ENCODE measurements at regions not wholly inside any gene's neighbourhood (a gene's known extent, or its start where the extent isn't known, plus 50 kb on each side); places are given as distances from the start of the nearest gene placed in this dataset.
"Not testable (repeated sequence)": the region's sequence is repeated elsewhere in the genome, so short reads cannot be mapped to it uniquely, and the experiment has no call there.

DNA sequence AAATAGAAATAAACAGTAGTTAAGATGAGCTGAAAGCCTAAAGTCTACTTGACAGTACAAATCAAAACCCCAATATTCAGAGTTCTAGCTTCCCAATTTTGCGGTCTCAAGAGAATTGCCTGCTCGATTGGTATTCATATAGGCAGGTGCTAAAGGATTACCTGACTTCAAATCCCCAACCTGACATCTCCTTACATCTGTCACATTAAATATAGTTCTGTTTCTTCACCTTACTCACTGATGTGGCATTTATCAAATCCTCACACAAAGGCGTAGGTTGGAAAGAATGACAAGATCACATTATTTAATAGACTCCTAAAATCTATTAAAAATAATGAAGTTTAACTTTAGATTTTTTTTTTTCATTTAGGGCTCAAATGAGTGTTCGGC lies 72.8 kb upstream of the ANKH start:
- no peak for DNase-seq (ENCODE audit: low spot score)

DNA sequence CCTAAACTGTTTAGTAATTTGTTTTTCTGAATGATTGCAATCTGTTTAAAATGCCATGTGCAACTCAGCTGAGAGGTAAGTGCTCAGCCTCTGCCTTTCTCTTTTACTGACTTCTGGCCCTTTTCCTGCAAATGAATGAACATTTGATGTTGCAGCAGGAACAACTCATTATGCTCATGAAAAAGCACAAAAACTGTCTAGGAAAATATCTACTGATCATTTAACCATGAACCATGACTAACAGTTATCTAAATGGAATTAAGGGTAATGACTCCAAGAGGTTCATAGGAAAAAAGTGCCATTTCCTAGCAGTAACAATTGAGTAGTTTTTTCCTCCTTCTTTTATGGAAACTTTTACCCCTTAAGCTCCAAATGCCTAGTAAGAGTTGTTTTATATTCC lies 70.6 kb upstream of the ANKH start:
- no peak for DNase-seq (ENCODE audit: low spot score)

DNA sequence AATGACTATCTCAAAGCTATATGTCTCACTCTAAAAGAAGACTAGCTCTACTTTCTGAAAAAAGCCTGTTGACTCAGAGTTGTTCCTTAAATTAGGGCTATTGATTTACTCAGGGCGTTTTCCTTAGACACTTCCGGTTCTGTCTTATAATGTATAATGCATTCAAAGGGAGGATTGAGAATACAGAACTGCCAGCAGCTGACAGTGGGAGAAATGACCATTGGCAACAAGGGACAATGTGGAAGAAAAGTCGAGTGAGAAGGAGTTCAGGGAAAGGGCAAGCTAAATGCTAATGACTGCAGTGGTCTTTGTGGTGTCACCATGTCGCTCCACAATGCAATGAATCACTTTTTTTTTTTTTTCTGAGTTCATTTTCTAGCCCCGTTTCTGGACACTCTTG lies 65.7 kb upstream of the ANKH start:
- DNase-seq (ENCODE audit: low spot score) = no peak

DNA sequence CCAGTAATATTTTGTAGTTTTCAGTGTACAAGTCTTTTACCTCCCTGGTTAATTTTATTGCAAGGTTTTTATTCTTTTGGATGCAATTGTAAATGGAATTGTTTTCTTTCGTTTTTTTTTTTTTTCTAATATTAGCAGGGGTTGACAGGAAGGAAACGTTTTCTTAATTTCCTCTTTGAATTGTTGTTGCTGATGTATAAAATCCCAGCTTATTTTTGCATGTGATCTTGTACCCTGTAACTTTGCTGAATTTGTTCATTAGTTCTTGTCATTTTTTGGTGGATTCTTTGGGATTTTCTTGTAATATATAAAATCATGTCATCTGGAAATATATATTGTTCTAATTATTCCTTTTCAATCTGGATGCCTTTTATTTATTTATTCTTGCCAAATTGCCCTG lies 65.0 kb upstream of the ANKH start:
- DNase-seq (ENCODE audit: low spot score) = no peak

DNA sequence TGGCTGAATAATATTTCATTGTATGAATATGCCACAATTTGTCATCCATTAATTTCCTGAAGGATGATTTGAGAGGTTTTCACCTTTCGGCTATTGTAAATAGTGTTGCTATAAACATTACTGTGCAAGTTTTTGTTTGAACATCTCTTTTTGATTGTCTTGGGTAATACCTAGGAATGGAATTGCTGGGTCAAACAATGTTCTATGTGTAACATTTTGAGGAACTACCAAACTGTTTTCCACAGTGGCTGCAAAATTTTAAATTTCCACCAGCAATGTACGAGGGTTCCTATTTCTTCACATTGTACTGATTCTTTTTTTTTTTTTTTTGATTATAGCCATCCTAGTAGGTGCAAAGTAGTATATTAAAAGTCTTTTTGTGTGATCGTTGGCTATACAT lies 63.8 kb upstream of the ANKH start:
- no peak for DNase-seq (ENCODE audit: low spot score)

DNA sequence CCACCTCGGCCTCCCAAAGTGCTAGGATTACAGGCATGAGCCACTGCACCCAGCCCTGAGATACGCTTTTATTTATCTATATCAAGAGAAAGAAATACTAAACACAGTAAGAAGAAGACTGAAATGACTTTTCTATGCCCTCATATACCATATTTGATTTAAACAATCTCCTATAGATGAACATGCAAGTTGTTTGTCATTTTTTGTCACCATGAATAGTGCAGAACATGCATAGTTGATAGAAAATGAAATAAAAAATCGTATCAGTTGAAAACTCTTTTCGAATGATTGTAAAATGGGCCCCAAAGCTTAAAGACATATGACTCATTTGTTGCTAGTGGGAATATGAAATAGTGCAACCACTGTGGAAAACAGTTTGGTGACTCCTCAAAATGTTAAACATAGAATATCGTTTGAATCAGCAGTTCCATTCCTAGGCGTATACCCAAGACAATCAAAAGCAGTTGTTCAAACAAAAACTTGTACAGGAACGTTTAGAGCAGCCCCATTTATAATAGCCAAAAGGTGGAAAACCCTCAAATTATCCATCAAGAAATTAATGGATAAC lies 61.4 kb upstream of the ANKH start:
- DNase-seq (ENCODE audit: low spot score) = no peak

DNA sequence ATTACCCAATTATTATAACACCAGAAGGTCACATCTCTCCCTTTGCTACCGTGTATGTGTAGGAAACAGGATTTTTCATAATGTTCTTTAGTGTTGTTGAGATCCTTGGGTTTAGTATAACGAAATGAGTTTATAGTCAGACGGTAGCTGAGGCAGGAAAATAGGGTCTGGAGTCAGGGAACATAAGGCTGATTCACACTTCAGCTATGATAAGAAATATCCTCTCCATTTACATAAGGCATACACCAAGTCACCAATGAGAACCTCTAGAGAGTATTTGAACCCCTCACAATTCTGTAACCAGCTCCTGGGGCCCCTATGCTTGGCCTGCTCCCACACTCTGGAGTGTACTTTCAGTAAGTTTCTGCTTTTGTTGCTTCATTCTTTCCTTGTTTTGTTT lies 58.9 kb upstream of the ANKH start:
- DNase-seq (ENCODE audit: low spot score) = no peak

DNA sequence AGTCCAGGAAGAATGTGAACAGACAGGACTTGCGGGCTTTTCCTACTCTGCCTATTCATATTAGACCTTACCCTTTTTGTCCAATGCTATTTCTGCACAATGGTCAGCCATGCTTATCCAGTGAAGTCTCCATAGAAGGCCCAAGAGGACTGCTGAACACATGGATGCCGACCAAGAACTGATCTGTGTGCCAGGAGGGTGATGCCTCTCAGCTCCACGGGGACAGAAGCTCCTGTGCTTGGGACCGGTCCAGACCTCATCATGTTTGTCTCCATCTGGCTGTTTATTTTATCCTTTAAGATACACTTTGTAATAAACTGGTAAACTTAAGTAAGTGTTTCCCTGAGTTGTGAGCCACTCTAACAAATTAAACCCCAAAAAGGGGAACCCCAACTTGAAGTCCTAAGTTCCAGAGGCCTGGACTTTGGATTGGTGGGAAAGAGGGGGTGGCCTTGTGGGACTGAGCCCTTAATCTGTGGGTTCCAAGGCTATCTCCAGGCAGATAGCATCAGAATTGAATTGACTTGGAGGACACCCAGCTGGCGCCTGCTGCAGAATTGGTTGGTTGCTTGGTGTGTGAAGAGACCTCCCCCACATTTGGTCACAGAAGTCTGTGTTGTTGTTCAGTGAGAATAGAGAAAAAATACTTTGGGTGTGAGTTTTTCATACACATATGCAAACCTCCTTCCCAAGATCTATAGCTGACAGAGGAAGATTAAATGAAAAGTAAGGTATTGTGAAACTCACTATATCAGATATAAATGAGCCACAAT lies 57.9 kb upstream of the ANKH start:
- DNase-seq (ENCODE audit: low spot score) = no peak

DNA sequence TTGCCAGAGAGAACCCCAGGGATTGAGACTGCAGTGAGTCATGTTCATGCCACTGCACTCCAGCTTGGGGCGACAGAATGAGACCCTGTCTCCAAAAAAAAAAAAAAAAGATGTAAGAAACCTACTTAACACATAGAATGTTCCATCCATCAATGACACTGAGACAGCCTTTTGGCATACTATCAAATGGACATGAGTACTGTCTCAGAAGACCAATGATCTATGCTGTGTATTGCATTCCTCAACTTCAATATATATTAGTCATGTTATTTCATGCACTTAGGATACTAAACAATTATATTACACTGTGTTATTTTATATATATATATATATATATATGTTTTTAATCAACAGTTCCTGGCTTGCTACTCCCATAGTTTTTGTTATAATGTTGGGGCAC lies 57.1 kb upstream of the ANKH start:
- no peak for DNase-seq (ENCODE audit: low spot score)

DNA sequence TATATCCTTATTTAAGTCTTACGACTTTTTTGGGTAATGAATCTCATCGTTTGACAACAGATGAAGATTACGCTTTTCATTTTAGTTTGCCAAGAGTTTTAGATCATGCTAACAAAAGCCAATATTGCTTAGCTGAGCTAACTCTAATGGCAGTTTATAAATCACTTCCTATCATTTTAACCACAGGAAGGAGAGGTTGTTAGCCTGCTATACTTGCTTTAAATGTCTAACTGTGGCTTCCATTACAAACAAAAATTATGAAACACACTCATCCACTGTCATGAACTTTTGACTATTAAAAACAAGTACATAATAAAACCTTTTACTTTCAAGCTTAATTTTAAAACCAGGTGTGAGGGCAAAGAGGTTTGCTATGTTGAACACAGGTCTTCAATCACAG lies 53.7 kb upstream of the ANKH start:
- no peak for DNase-seq (ENCODE audit: low spot score)

DNA sequence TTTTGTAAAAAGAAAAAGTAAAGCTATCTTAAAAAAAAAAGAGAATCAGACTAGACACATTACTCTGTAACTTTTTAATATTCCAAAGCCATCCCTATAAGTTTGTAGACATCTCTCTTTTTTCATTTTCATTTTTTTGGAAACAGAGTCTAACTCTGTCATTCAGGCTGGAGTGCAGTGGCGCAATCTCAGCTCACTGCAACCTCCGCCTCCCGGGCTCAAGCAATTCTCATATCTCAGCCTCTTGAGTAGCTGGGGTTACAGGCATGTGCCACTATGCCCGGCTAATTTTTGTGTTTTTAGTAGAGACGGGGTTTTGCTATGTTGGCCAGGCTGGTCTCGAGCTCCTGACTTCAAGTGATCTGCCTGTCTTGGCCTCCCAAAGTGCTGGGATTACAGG lies 51.4 kb upstream of the ANKH start:
- DNase-seq (ENCODE audit: low spot score) = not testable (repeated sequence)

DNA sequence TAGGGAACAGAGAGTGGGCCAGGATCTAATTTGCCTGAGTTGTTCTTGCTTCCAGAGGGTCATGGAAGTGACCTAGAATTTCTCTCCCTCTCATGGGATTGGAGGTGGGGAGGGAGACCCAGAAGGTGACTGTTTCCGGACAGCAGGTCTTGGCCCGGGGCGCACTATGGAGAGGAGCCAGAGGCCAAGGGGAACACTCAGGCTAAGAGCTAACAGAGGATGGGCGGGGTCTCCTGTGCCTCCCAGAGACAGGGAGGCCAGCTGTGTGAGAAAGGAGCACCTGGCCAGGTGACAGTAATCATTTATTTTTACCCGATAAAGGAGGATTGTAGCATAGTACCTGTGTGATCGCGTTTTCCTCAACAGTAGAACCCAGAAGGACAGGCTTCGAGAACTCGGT lies 50.9 kb upstream of the ANKH start:
- no peak for DNase-seq (ENCODE audit: low spot score)

Measured in umbilical cord (tissue), 1 donor.